ENCODE measurements at regions not wholly inside any gene's neighbourhood (a gene's known extent, or its start where the extent isn't known, plus 50 kb on each side); places are given as distances from the start of the nearest gene placed in this dataset.

- no peak for DNase-seq (ENCODE audit: low spot score)
Observed at GRCh38 chr5:73311291-73312110, 137.1 kb downstream of the FOXD1 start.

GRCh38 chr5:73307645-73308355 lies 134.8 kb downstream of the TMEM174 start:
- no peak for DNase-seq (ENCODE audit: low spot score)

- DNase-seq (ENCODE audit: low spot score) = no peak
Observed at GRCh38 chr5:73306741-73307275, 133.8 kb downstream of the TMEM174 start.

GRCh38 chr5:73306078-73306719 lies 133.2 kb downstream of the TMEM174 start:
- no peak for DNase-seq (ENCODE audit: low spot score)

- DNase-seq (ENCODE audit: low spot score) = no peak
Observed at GRCh38 chr5:73305386-73305785, 132.4 kb downstream of the TMEM174 start.

- no peak for DNase-seq (ENCODE audit: low spot score)
Observed at GRCh38 chr5:73304381-73304780, 131.4 kb downstream of the TMEM174 start.

GRCh38 chr5:73303148-73304079 lies 130.4 kb downstream of the TMEM174 start:
- DNase-seq (ENCODE audit: low spot score) = no peak

GRCh38 chr5:73302797-73303147 lies 129.8 kb downstream of the TMEM174 start:
- no peak for DNase-seq (ENCODE audit: low spot score)

GRCh38 chr5:73301208-73301901 lies 128.4 kb downstream of the TMEM174 start:
- DNase-seq (ENCODE audit: low spot score) = no peak

- no peak for DNase-seq (ENCODE audit: low spot score)
Observed at GRCh38 chr5:73300337-73301207, 127.6 kb downstream of the TMEM174 start.

- DNase-seq (ENCODE audit: low spot score) = no peak
Observed at GRCh38 chr5:73299665-73300336, 126.8 kb downstream of the TMEM174 start.

GRCh38 chr5:73298772-73299630 lies 126.0 kb downstream of the TMEM174 start:
- DNase-seq (ENCODE audit: low spot score) = no peak

- DNase-seq (ENCODE audit: low spot score) = no peak
Observed at GRCh38 chr5:73298251-73298771, 125.3 kb downstream of the TMEM174 start.

- no peak for DNase-seq (ENCODE audit: low spot score)
Observed at GRCh38 chr5:73297430-73297829, 124.4 kb downstream of the TMEM174 start.

- DNase-seq (ENCODE audit: low spot score) = no peak
Observed at GRCh38 chr5:73296772-73297171, 123.8 kb downstream of the TMEM174 start.

GRCh38 chr5:73295921-73296320 lies 122.9 kb downstream of the TMEM174 start:
- DNase-seq (ENCODE audit: low spot score) = no peak

- no peak for DNase-seq (ENCODE audit: low spot score)
Observed at GRCh38 chr5:73295447-73295846, 122.5 kb downstream of the TMEM174 start.

- DNase-seq (ENCODE audit: low spot score) = no peak
Observed at GRCh38 chr5:73292816-73293459, 119.9 kb downstream of the TMEM174 start.

Measured in globus pallidus (tissue), 1 donor.